ENCODE measurements at regions not wholly inside any gene's neighbourhood (a gene's known extent, or its start where the extent isn't known, plus 50 kb on each side); places are given as distances from the start of the nearest gene placed in this dataset.

DNA sequence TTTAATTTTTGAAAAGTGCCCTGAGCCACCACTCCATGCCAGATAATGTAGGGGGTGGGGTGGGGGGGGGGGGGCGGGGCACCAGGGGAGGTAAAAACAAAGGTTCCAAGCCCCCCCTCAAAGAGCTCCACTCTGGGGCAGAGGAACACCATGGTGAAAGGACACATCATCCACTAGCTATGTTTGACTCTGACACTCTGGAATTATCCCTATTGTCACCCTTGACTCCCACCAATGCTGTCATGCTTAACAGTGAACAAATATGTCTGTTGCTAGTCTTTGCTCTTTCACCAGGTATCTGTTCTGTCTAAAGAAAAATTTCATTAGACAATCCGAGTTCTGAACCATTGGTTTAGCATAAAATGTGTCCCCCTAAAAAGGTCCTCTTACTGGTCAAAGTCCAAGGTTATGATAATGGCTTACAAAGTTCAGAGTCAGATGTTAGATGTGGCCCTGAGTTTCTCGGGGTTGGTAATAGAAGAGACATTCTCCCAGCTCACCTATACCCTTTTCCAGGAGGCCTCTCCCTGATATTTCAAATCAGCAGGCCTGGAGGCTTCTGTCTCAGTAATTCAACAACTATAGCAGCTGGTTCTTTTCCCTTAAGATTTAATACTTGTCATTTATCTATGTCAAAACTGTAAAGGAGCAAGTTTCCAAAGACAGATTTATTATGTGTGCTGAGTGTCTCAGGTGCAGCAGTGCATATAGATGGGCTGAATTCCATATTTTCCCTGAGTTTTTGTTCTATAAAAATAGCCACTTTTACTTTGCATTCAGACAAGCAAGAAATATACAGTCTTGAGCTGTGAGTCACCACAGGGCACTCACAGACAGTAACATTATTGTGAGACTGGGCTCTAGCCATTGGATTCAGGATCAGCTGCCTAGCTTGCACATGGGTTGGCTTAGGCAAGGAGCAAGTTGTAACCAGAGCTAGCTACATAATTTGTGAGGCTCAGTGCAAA is 174.1 kb downstream of the CSNK2A3 start:
- H3K4me3 ChIP-seq (ENCODE audit: low read depth, low read length), result no peak overlapping the region
- DNase-seq (ENCODE audit: low read depth), result peak; percentile 49

DNA sequence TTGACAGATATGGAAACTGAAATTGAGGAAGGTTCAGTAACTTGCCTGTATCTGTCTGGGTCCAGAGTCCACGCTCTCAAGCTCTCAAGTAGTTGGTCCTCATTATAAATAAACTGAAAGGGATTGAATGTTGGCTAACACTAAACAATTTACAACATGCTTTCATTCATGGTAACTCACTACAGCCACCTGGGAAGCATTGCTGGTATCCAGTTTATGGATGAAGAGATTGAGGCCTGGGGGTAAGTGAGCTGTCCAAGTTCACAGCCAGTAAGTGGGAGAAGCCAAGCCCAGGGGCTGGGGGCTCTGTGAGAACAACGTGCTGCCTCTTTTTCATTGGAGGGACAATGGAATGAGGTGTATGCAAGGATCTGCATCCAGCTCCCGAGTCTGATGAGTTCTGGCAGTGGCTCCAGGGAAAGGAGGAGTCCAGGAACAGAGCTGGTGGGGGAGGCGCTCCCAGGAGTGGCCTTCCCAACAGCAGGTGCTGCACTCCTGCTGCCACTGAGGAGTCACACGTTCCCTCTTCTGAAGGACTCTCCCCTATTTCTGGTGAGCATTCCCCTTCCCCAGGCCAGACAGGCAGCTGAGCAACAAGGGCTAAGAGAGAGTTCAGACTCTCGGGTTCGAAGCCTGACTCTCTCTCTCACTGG is 175.8 kb downstream of the CSNK2A3 start:
- DNase-seq (ENCODE audit: low read depth), result no peak

GRCh38 chr11:11173316-11174025 is 179.6 kb downstream of the CSNK2A3 start:
- no peak overlapping the region for H3K4me3 ChIP-seq (ENCODE audit: low read depth, low read length)
- DNase-seq (ENCODE audit: low read depth), result no peak

More for the DNA sequence above, 175.8 kb downstream of the CSNK2A3 start:
- no peak overlapping the region for H3K4me3 ChIP-seq (ENCODE audit: low read depth, low read length)

GRCh38 chr11:11171854-11172253 is 181.2 kb downstream of the CSNK2A3 start:
- DNase-seq (ENCODE audit: low read depth), result peak; percentile 5
- H3K4me3 ChIP-seq (ENCODE audit: low read depth, low read length), result no peak overlapping the region

DNA sequence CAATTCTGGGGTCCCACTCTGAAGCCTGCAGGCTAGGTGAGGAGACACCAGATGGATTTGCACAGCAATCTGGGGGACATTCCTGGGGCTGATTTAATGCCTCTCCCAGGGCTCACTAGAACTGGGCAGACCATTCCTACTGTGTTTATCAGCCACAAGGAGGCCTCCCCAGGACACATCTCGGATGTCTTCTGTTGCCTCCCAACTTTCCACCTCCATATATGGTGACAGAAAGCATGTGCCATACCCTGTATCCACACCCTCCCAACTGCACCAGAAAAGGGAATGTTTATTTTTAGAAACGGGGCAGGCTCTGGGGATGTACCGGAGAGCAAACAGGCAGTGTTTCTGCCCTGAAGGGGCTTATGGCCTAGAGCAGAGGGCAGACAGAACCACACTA is 181.8 kb downstream of the CSNK2A3 start:
- no peak for DNase-seq (ENCODE audit: low read depth)
- H3K4me3 ChIP-seq (ENCODE audit: low read depth, low read length), result no peak overlapping the region

DNA sequence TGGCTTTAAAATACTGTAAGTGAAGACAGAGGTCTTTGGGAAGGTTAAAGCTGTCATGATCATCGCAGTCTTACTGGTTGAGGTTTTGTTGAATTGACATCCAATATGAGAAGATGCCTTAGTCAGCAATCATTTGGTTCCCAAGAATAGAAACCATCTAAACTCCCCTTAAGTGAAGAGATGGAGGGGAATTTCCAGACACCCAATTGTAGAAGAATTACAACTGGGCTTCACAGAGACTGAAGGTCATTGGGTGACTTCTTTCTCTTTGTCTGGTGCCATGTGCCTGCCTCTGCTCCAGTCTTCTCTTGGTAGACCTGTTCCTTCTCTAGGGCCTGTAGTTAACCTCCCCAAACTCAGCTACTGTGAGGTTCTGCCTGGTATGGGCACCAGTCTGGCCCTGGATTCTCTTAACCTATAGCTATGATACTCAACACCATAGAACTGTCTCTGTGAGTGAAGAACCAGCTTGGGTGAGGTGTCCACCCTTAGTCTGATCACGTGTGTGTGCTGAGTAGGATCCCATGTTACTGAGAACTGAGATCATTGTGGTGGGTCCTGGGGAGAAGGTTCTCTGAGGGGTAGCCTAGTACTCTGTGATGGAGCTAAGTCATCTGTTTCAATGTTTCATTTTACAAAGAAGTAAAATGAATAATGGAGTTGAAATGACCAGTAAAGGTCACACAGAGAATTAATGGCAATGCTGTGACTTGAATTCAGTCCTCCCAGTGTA is 182.5 kb downstream of the CSNK2A3 start:
- H3K4me3 ChIP-seq (ENCODE audit: low read depth, low read length), result no peak overlapping the region
- DNase-seq (ENCODE audit: low read depth), result no peak

DNA sequence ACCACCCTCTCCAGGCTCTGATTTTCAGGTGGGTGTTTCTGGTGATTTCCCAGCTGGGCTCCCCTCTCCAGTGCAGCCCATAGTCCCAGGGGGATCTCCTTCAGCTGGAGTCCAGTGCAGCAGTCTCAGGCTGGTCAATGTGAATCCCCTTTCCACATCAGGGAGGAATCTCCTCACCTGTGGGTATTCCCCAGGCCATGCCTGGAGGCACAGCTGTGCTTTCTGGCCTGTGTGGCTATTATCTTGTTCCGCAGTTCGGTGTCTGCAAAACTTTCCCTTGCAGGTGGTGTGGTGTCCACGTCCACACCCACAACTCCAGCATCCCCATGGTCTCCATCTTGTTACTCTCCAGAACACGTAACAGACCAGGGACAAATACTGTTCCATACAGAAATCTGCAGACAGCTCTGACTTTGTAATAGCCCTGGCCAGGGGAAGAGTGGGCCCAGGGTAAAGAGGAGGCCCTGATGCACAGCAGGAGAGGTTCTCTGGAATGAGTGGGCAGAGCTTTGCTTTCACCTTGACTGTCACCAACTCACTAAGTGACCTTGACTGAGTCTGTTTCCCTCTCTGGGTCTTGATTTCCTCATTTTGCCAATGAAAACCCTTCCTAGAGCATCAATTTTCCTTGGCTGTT is 183.2 kb downstream of the CSNK2A3 start:
- DNase-seq (ENCODE audit: low read depth), result no peak
- H3K4me3 ChIP-seq (ENCODE audit: low read depth, low read length), result no peak overlapping the region

DNA sequence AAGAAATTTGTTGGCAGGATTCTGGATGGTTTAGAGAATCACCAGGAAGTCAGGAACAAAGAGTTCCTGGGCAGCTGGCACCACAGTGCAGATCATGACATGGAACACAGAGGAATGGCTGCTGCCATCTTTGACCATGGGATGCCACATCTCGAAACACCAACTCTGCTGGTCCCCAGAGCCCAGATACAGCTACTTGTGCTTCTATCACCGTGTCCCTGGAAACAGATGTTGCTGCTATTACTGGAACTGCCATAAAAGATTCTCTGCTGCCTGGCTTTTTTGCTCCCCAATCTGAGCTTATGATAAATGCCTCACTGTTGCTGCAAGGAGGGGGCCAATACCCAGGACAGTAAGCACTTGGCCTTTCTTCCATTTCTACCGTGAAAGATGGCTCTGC is 185.2 kb downstream of the CSNK2A3 start:
- DNase-seq (ENCODE audit: low read depth), result no peak
- no peak overlapping the region for H3K4me3 ChIP-seq (ENCODE audit: low read depth, low read length)

- DNase-seq (ENCODE audit: low read depth), result no peak
- no peak overlapping the region for H3K4me3 ChIP-seq (ENCODE audit: low read depth, low read length)
These were observed 188.7 kb downstream of the CSNK2A3 start for GRCh38 chr11:11164334-11164690.

GRCh38 chr11:11163669-11164333 is 189.2 kb downstream of the CSNK2A3 start:
- DNase-seq (ENCODE audit: low read depth), result no peak
- no peak overlapping the region for H3K4me3 ChIP-seq (ENCODE audit: low read depth, low read length)

DNA sequence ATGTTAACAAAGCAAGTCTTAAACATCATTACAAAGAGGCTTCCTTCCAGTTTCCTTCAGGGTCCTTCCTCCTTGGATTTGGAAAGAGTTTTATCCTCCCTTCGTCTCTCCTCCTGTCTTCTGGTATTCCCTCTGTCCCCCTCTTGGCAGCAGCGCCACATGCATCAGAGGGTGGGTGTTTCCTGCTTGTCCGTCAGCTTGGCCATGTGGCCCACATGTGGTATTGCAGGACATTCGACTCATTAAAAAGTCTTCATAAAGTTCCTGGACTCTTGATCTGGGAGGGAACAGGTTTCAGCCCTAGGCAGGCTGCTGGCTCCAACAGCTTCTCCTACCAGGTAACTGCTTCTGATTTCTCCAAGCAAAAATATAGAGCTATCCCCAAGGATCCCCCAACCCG is 189.8 kb downstream of the CSNK2A3 start:
- no peak for DNase-seq (ENCODE audit: low read depth)
- H3K4me3 ChIP-seq (ENCODE audit: low read depth, low read length), result no peak overlapping the region

- DNase-seq (ENCODE audit: low read depth), result no peak
- no peak overlapping the region for H3K4me3 ChIP-seq (ENCODE audit: low read depth, low read length)
These were observed 195.9 kb downstream of the CSNK2A3 start for GRCh38 chr11:11157185-11157584.

DNA sequence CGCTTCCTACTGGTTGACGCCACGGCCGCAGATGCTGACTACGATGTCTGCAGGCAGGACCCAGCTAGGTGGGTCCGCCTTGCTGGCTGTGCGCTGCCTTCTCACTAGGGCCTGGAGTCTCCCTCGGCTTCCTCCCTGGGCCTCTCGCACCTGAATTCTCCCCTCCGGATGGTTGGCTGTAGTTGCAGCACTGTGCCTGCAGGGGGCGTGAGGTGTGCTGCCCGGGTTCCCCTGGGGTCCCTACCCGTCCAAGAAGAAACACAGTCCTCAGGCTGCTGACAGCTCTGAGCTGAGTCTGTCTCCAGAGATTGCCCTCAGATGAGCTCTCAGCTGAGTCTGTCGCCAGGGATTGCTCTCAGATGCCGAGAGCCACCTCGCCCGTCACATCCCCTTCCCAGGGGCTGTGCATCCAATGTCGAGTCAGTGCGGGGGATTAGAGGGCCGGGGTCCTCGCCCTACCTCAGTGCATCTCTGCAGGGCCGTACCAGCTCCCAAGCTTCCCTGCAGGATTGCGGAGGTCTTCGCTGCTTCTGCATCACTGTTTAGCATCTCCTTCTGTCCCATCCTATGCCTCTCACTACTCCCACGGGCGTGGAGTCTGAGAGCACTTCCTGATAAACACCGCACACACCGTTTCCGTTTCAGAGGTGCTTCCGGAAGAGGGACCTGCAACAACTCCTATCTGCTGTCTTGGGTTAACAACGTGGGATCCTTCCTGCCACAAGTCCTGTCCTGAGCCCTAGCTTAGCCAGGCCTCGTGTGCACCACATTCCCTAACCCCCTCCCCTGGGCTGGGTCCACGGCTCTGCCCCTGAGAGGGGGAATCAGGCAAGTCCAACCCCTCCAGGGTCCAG is 196.9 kb downstream of the CSNK2A3 start:
- DNase-seq (ENCODE audit: low read depth), result no peak
- H3K4me3 ChIP-seq (ENCODE audit: low read depth, low read length), result no peak overlapping the region

- H3K4me3 ChIP-seq (ENCODE audit: low read depth, low read length), result no peak overlapping the region
- no peak for DNase-seq (ENCODE audit: low read depth)
These were observed 200.2 kb downstream of the CSNK2A3 start for GRCh38 chr11:11152877-11153276.

GRCh38 chr11:11149671-11150459 is 203.2 kb downstream of the CSNK2A3 start:
- no peak for DNase-seq (ENCODE audit: low read depth)
- H3K4me3 ChIP-seq (ENCODE audit: low read depth, low read length), result no peak overlapping the region

GRCh38 chr11:11148596-11148995 is 204.5 kb downstream of the CSNK2A3 start:
- no peak overlapping the region for H3K4me3 ChIP-seq (ENCODE audit: low read depth, low read length)
- no peak for DNase-seq (ENCODE audit: low read depth)

- H3K4me3 ChIP-seq (ENCODE audit: low read depth, low read length), result no peak overlapping the region
- peak; percentile 66 for DNase-seq (ENCODE audit: low read depth)
These were observed 204.9 kb downstream of the CSNK2A3 start for GRCh38 chr11:11148104-11148509.
